ENCODE measurements at regions not wholly inside any gene's neighbourhood (a gene's known extent, or its start where the extent isn't known, plus 50 kb on each side); places are given as distances from the start of the nearest gene placed in this dataset.

- Histone ChIP-seq H3K27me3 (no peaks in the 10 kb centered on the region), H3K27ac (no peak overlapping the region), H3K4me1 (ENCODE audit: insufficient read depth) (no peaks in the 10 kb centered on the region), H3K4me3 (no peak overlapping the region), H3K36me3 (no peaks in the 10 kb centered on the region), H3K9me3 (no peaks in the 10 kb centered on the region)
- 95 to 100% (median 97%) methylated on average over 1 of the region's 1 CpG for WGBS, 3 donors
- DNase-seq = no peak
- intact Hi-C loops (cut with DNase I) = no loop called here
- TF ChIP-seq POLR2A (IDR thresholded peaks at IDR 0.05) (no peak), CTCF (IDR thresholded peaks at IDR 0.05) (no peak), EP300 (IDR thresholded peaks at IDR 0.05) (no peak)
Observed at GRCh38 chr12:65537978-65538377, 259.5 kb downstream of the MSRB3 start.

GRCh38 chr12:65539023-65539422 lies 260.5 kb downstream of the MSRB3 start:
- no peaks in the 10 kb centered on the region for H3K9me3 ChIP-seq
- intact Hi-C loops (cut with DNase I) = no loop called here
- H3K36me3 ChIP-seq = no peaks in the 10 kb centered on the region
- no peak for TF ChIP-seq EP300 (IDR thresholded peaks at IDR 0.05)
- no peak for TF ChIP-seq POLR2A (IDR thresholded peaks at IDR 0.05)
- TF ChIP-seq CTCF (IDR thresholded peaks at IDR 0.05) = no peak
- WGBS, 3 donors = 81 to 88% (median 83%) methylated on average over 1 of the region's 1 CpG
- H3K27me3 ChIP-seq = no peaks in the 10 kb centered on the region
- no peak overlapping the region for H3K4me3 ChIP-seq
- no peaks in the 10 kb centered on the region for H3K4me1 ChIP-seq (ENCODE audit: insufficient read depth)
- DNase-seq = no peak
- no peak overlapping the region for H3K27ac ChIP-seq

- Histone ChIP-seq H3K36me3 (no peaks in the 10 kb centered on the region), H3K27me3 (no peaks in the 10 kb centered on the region), H3K4me1 (ENCODE audit: insufficient read depth) (no peaks in the 10 kb centered on the region), H3K27ac (no peak overlapping the region), H3K9me3 (no peaks in the 10 kb centered on the region), H3K4me3 (no peak overlapping the region)
- WGBS, 3 donors = 96 to 100% (median 99%) methylated on average over 1 of the region's 1 CpG
- TF ChIP-seq POLR2A (IDR thresholded peaks at IDR 0.05) (no peak), EP300 (IDR thresholded peaks at IDR 0.05) (no peak), CTCF (IDR thresholded peaks at IDR 0.05) (no peak)
- no peak for DNase-seq
- intact Hi-C loops (cut with DNase I) = no loop called here
Observed at GRCh38 chr12:65540140-65540539, 261.7 kb downstream of the MSRB3 start.

- H3K4me3 ChIP-seq = no peak overlapping the region
- H3K27ac ChIP-seq = no peak overlapping the region
- intact Hi-C loops (cut with DNase I) = no loop called here
- no peaks in the 10 kb centered on the region for H3K27me3 ChIP-seq
- no peaks in the 10 kb centered on the region for H3K36me3 ChIP-seq
- H3K9me3 ChIP-seq = no peaks in the 10 kb centered on the region
- TF ChIP-seq CTCF (IDR thresholded peaks at IDR 0.05) = no peak
- no peak for DNase-seq
- H3K4me1 ChIP-seq (ENCODE audit: insufficient read depth) = no peaks in the 10 kb centered on the region
- WGBS, 3 donors = 43 to 73% (median 57%) methylated on average over 4 of the region's 4 CpGs
Observed at GRCh38 chr12:65546528-65546927, 268.0 kb downstream of the MSRB3 start.
